Left ventricle myocardium inferior (tissue), 1 donor: ENCODE measurements at regions not wholly inside any gene's neighbourhood (a gene's known extent, or its start where the extent isn't known, plus 50 kb on each side); places are given as distances from the start of the nearest gene placed in this dataset.

Experiments used
- DNase-seq: peaks from one replicate; pipeline ENCODE4 v3.0.0-alpha.2; 2020
- H3K27ac ChIP-seq: fragments of 200-600 bp; replicated peaks from 2 replicates; pipeline ENCODE4 v1.8.0; 2021
- H3K27me3 ChIP-seq: fragments of 200-600 bp; 2 replicates; pipeline ENCODE4 v1.8.0; 2021; ENCODE audit warnings: low read depth
- H3K36me3 ChIP-seq: fragments of 200-600 bp; 2 replicates; pipeline ENCODE4 v1.8.0; 2021
- H3K4me1 ChIP-seq: fragments of 200-600 bp; 2 replicates; pipeline ENCODE4 v1.8.0; 2021
- H3K4me3 ChIP-seq: fragments of 200-600 bp; 2 replicates; pipeline ENCODE4 v1.8.0; 2021; ENCODE audit warnings: mild to moderate bottlenecking, moderate library complexity
- H3K9me3 ChIP-seq: fragments of 200-600 bp; replicated peaks from 2 replicates; pipeline ENCODE4 v1.8.0; 2021
- intact Hi-C: fragments of 100-400 bp; cut with micrococcal nuclease; formaldehyde crosslinking; loops from one replicate; pipeline ENCODE4 v1.11.0; 2022
- TF ChIP-seq, protein P1 (sequence below): fragments of 200-600 bp; IDR thresholded peaks from 2 replicates; pipeline ENCODE4 v1.8.0; 2021; ENCODE audit warnings: antibody characterized with exemption, mild to moderate bottlenecking, borderline replicate concordance
- donor health status: DM: no; HTN: yes; CAD: no; lungs with severe emphysema.

DNA sequence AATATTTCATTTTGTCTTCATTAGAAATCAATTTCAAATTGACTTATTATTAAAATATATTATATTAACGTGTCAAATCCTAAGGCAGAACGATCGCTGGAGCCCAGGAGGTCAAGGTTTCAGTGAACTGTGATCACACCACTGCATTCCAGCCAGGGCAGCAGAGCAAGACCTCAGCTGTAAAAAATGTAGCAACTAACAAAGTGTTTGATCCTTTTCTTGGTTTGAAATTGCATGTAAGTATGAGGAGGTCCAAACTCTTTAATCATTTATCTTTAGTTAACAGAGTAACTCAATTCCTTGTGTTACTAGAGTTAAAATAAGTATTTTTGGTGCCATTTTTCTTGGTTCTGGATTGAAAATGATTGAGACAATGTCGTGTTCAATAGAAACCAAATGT lies 1033.9 kb downstream of the NLGN4X start:
- TF ChIP-seq, protein P1, sequence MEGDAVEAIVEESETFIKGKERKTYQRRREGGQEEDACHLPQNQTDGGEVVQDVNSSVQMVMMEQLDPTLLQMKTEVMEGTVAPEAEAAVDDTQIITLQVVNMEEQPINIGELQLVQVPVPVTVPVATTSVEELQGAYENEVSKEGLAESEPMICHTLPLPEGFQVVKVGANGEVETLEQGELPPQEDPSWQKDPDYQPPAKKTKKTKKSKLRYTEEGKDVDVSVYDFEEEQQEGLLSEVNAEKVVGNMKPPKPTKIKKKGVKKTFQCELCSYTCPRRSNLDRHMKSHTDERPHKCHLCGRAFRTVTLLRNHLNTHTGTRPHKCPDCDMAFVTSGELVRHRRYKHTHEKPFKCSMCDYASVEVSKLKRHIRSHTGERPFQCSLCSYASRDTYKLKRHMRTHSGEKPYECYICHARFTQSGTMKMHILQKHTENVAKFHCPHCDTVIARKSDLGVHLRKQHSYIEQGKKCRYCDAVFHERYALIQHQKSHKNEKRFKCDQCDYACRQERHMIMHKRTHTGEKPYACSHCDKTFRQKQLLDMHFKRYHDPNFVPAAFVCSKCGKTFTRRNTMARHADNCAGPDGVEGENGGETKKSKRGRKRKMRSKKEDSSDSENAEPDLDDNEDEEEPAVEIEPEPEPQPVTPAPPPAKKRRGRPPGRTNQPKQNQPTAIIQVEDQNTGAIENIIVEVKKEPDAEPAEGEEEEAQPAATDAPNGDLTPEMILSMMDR = no peak
- no peak for DNase-seq
- Histone ChIP-seq H3K27me3 (no peaks in the 10 kb centered on the region), H3K4me1 (no peaks in the 10 kb centered on the region), H3K4me3 (no peak overlapping the region), H3K36me3 (no peaks in the 10 kb centered on the region), H3K9me3 (no peaks in the 10 kb centered on the region), H3K27ac (no peak overlapping the region)
- intact Hi-C loops = no loop called here

DNA sequence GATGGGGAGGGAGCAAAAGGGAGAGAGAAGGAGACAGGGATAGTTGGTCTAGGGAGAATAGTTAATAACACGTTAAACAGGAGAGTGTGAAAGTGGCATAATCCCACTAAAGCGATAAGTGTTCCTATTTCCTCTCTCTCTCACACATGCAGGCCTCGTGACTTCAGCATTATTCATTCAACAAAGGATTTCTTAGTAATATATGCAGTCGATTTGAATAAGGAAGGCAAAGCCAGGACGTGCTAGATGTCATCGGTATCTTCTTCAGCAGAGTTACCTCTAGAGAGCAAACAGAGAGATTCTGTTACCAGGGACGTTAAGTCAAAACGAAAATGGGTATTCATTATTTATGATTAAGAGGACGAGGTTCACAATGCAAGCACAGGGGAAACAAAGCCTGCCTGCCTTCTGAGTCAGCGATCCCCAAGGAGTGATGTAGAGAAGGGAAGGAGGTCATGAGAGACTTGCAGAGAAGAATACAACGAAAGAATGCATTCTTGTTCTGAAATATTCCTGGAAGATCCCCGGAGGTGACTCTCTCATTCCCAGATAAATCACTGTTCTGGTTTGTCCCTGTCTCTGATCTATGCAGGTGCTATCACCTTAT lies 1048.4 kb downstream of the NLGN4X start:
- Histone ChIP-seq H3K9me3 (no peaks in the 10 kb centered on the region), H3K27me3 (no peaks in the 10 kb centered on the region), H3K4me1 (no peaks in the 10 kb centered on the region), H3K36me3 (no peaks in the 10 kb centered on the region), H3K4me3 (no peak overlapping the region), H3K27ac (no peak overlapping the region)
- TF ChIP-seq, protein P1 = no peak
- intact Hi-C loops = no loop called here
- no peak for DNase-seq

DNA sequence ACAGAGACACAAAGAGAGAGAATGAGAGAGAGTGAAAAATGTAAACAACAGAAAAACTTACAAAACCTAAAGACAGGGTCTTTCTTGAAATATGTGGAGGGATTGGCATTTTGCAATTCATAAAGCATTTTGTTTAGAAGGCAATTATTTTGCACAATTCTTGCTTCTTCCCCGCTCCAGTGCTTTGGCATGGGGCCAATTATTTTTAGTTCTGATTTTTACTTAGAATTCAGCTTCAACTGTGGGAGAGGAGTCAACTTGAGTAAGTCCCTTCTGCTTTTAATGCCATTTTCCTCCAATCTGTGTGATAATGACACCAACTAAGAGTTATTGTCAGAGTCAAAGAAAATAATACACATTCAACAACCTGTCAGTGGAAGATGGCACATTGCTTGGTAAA lies 1051.9 kb downstream of the NLGN4X start:
- intact Hi-C loops = no loop called here
- no peaks in the 10 kb centered on the region for H3K4me1 ChIP-seq
- no peaks in the 10 kb centered on the region for H3K27me3 ChIP-seq
- no peaks in the 10 kb centered on the region for H3K9me3 ChIP-seq
- H3K27ac ChIP-seq = no peak overlapping the region
- no peak overlapping the region for H3K4me3 ChIP-seq
- H3K36me3 ChIP-seq = no peaks in the 10 kb centered on the region
- TF ChIP-seq, protein P1 = no peak
- no peak for DNase-seq

DNA sequence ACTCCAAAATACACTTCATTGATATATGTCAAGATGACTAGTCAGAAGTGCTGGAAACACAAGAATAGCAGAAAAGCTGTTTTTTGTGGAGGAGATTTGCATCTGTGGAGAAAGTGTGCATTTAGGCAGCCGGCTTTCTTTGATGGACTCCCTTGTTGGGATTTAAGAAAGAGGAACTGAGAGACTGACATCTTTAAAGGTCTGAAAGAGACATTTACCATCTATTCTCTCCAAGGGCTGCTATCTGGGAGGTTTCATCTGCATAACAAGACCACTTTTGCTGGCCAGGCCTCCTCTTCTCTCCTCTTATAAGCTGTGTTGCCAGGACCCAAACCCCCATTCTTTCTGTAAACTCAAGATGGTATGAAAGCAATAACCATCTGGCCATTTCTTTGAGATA lies 1065.0 kb downstream of the NLGN4X start:
- no peak overlapping the region for H3K4me3 ChIP-seq
- H3K27ac ChIP-seq = no peak overlapping the region
- intact Hi-C loops = no loop called here
- TF ChIP-seq, protein P1 = no peak
- no peaks in the 10 kb centered on the region for H3K9me3 ChIP-seq
- H3K4me1 ChIP-seq = no peaks in the 10 kb centered on the region
- no peaks in the 10 kb centered on the region for H3K36me3 ChIP-seq
- DNase-seq = no peak
- no peaks in the 10 kb centered on the region for H3K27me3 ChIP-seq

DNA sequence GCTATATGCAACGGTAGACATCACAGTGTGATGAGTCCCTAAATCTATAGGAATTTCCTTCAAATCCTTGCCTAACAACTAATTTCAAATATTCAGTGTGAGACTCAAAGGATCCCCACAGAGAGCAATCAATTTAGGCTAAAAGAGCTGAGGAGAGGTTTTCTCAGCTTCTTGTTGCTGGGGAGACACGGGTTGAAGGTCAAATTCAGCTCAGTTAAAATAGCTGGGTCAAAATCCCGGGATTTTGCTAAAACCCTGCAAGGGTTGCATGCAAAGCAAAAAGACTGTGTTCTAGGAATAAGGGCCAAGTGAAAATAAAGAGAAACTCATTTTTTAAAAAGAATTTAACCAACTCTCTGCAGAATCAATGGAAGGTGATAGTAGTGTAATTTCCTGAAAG lies 1073.4 kb downstream of the NLGN4X start:
- Histone ChIP-seq H3K4me3 (no peak overlapping the region), H3K27ac (no peak overlapping the region), H3K9me3 (no peaks in the 10 kb centered on the region), H3K4me1 (no peaks in the 10 kb centered on the region), H3K27me3 (no peaks in the 10 kb centered on the region), H3K36me3 (no peaks in the 10 kb centered on the region)
- intact Hi-C loops = no loop called here
- TF ChIP-seq, protein P1 = no peak
- DNase-seq = no peak
